ENCODE measurements at regions not wholly inside any gene's neighbourhood (a gene's known extent, or its start where the extent isn't known, plus 50 kb on each side); places are given as distances from the start of the nearest gene placed in this dataset.

DNA sequence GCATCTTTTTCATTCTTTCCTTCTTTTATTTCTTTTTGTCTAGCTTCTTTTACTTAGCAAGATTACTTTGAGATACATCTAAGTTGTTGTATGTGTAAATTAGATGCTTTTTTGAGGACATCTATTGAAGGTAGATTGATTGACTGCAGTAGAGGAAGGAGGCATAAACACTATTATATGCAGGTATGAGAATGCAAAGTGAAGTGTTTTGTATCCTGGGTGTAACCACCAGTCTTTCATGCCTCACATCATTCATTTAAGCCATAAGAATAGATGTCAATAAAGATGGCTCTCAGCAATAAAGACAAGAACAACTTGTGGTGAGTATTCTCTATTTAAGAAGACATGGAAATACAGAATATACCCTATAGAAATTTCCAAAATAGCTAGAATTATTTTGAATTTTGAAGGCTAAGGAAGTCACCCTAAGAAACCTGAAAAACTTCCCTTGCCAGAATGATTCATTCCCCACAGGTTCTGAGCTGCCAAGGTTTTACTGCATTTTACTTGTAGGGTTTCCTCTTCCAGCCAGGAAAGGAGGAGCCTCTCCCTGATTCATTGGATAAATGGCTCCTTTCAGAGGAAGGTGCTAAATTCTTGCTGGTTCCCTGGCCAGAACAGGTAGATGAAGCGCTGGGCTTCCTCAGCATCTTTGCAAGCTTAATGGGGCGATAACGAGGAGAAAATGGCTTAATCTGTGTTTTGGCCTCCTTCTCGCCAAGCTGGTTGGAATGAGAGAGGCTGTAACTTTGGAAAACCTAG, 279.8 kb upstream of the SLC14A2 start:
- CTCF ChIA-PET: interaction anchor here (0.6 kb wide), 1 partner anchor 232 kb away, joined by 3 read pairs; no protein-coding TSS in a partner anchor
- no peak for DNase-seq (ENCODE audit: low read depth, low spot score)
- POLR2A ChIA-PET: no interaction called here
- TF ChIP-seq, protein P1, sequence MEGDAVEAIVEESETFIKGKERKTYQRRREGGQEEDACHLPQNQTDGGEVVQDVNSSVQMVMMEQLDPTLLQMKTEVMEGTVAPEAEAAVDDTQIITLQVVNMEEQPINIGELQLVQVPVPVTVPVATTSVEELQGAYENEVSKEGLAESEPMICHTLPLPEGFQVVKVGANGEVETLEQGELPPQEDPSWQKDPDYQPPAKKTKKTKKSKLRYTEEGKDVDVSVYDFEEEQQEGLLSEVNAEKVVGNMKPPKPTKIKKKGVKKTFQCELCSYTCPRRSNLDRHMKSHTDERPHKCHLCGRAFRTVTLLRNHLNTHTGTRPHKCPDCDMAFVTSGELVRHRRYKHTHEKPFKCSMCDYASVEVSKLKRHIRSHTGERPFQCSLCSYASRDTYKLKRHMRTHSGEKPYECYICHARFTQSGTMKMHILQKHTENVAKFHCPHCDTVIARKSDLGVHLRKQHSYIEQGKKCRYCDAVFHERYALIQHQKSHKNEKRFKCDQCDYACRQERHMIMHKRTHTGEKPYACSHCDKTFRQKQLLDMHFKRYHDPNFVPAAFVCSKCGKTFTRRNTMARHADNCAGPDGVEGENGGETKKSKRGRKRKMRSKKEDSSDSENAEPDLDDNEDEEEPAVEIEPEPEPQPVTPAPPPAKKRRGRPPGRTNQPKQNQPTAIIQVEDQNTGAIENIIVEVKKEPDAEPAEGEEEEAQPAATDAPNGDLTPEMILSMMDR (IDR thresholded peaks at IDR 0.05; ENCODE audit: insufficient read depth, low read length, missing control alignments): no peak
- H3K4me3 ChIP-seq (ENCODE audit: low read depth, low read length): no peak overlapping the region

DNA sequence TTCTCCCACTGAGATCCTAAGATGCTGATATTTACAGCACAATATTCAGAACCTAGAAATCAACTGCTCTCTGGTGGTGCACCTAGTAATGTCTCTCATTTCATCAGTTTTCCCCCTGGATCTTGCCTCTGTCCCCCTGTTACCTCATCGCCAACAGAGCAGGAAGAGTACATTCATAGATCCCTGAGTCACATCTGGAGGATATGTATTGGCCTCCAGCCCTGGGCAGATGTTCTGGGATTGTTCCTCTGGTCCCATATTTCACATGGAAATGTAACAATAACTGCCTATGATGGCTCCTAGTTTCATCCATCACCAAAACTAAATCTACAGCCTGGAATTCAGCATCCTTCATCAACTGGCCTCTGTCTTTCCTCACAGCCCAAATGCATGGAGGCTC, 278.8 kb upstream of the SLC14A2 start:
- TF ChIP-seq, protein P1 (IDR thresholded peaks at IDR 0.05; ENCODE audit: insufficient read depth, low read length, missing control alignments): no peak
- no peak for DNase-seq (ENCODE audit: low read depth, low spot score)
- CTCF ChIA-PET: no interaction called here
- H3K4me3 ChIP-seq (ENCODE audit: low read depth, low read length): no peak overlapping the region
- POLR2A ChIA-PET: no interaction called here

DNA sequence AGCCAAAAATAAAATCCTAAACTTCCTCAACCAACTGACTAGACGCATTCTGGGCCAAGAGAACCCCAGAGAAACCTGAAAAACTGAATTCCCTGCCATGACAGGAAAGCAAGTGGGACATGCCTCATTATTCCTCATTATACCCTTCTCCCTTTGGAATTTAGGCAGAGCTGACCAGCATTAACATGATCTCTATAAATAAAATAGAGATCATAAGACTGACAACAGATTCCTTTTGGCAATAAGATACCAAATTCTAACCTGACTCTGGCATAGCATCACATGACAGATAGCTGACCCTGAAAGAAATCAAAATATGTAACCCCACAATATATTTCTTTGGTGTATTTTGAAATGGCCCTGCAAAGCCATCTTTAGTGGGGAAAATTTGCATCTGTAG, 277.8 kb upstream of the SLC14A2 start:
- CTCF ChIA-PET: no interaction called here
- TF ChIP-seq, protein P1 (IDR thresholded peaks at IDR 0.05; ENCODE audit: insufficient read depth, low read length, missing control alignments): no peak
- POLR2A ChIA-PET: no interaction called here
- no peak overlapping the region for H3K4me3 ChIP-seq (ENCODE audit: low read depth, low read length)
- no peak for DNase-seq (ENCODE audit: low read depth, low spot score)

DNA sequence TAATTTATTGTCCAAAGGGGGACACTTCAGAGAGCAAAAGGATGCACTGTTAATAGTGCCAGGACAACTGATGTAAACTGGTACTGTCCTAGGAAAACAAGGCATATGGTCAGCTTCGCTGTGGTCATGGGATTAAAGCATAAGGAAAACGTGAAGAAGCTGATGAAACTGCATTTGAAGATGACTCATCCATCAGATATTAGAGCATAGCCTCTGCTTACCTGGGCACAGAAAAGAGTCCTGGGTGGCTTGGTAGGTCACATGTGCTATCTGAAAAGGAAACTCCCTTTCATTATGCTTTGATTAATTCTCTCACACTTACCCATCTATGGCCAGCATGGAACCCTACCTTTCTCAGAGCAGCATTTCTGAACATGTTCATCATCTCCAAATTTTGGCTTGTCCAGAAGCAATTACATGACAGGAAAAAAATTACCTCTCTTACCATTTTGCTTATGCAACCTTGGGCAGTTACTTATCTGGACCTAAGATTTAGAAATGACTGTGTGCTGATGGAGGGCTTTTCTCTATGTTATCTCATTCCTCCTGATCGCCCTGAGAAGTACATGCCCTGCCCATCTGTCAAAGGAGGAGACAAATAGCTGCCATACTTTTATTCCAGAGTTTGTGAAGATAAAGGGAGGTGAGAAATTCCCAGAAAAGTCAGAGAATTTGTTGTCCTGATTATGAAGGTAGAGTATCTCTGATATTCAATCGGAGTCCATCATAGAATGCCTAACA, 275.3 kb upstream of the SLC14A2 start:
- no peak for DNase-seq (ENCODE audit: low read depth, low spot score)
- ChIA-PET CTCF (no interaction called here), POLR2A (interaction anchor here (0.7 kb wide), 1 partner anchor 85 kb away, joined by 3 read pairs; no protein-coding TSS in a partner anchor)
- TF ChIP-seq, protein P1 (IDR thresholded peaks at IDR 0.05; ENCODE audit: insufficient read depth, low read length, missing control alignments): no peak
- H3K4me3 ChIP-seq (ENCODE audit: low read depth, low read length): no peak overlapping the region

DNA sequence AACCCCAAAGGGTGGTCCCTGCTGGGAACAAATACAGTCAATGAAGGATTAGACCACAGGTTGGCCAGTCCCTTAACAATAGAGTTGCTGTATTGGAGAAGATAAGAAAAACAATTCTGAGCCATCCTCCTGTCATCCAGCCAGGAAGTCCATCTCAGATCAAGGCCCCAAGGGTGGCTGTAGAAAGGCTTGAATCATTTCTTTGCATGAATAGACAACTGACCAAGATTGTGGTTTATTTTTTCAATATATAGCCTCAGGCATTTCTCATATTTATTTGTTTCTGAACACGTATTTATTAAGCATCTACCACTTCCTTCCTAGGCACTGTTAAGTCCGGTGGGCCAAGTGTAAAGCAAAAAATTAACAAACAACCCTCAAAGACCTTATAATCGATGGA, 274.4 kb upstream of the SLC14A2 start:
- no peak for DNase-seq (ENCODE audit: low read depth, low spot score)
- H3K4me3 ChIP-seq (ENCODE audit: low read depth, low read length): no peak overlapping the region
- ChIA-PET CTCF (no interaction called here), POLR2A (no interaction called here)
- TF ChIP-seq, protein P1 (IDR thresholded peaks at IDR 0.05; ENCODE audit: insufficient read depth, low read length, missing control alignments): no peak

DNA sequence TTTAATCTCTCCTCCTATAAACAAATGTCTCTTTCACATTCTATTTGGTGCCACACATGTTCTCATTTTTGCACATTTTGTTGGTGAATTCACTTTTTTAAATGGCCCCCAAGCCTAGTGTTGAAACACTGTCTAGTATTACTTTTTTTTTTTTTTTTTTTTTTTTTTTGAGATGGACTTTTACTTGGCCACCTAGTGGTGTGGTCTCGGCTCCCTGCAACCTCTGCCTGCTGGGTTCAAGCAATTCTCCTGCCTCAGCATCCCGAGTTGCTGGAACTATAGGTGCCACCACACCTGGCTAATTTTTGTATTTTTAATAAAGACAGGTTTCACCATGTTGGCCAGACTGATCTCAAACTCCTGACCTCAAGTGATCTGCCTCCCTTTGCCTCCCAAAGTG, 273.8 kb upstream of the SLC14A2 start:
- no peak overlapping the region for H3K4me3 ChIP-seq (ENCODE audit: low read depth, low read length)
- POLR2A ChIA-PET: no interaction called here
- CTCF ChIA-PET: no interaction called here
- TF ChIP-seq, protein P1 (IDR thresholded peaks at IDR 0.05; ENCODE audit: insufficient read depth, low read length, missing control alignments): no peak
- no peak for DNase-seq (ENCODE audit: low read depth, low spot score)

All from AG04449 (cell line).